ENCODE measurements at regions not wholly inside any gene's neighbourhood (a gene's known extent, or its start where the extent isn't known, plus 50 kb on each side); places are given as distances from the start of the nearest gene placed in this dataset.

DNA sequence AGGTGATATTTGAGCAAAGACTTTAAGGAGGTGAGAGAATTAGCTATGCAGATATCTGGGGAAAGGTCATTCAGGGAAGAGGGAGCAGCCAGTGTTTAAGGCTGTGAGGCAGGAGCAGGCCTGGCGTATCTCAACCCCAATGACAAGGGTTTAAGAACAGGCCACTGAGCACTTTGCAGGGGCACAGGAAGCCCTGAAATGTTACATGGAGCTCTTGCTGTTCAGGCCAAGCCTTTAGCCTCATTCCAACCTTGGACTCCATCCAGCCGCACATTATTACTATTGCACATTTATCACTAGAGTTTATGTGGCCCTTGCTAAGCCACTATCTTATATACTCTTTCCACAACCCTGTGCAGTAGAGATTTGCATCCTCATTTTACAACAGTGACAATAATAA lies 114.0 kb downstream of the EFNB1 start:
- TF ChIP-seq, protein P1, sequence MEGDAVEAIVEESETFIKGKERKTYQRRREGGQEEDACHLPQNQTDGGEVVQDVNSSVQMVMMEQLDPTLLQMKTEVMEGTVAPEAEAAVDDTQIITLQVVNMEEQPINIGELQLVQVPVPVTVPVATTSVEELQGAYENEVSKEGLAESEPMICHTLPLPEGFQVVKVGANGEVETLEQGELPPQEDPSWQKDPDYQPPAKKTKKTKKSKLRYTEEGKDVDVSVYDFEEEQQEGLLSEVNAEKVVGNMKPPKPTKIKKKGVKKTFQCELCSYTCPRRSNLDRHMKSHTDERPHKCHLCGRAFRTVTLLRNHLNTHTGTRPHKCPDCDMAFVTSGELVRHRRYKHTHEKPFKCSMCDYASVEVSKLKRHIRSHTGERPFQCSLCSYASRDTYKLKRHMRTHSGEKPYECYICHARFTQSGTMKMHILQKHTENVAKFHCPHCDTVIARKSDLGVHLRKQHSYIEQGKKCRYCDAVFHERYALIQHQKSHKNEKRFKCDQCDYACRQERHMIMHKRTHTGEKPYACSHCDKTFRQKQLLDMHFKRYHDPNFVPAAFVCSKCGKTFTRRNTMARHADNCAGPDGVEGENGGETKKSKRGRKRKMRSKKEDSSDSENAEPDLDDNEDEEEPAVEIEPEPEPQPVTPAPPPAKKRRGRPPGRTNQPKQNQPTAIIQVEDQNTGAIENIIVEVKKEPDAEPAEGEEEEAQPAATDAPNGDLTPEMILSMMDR (IDR thresholded peaks at IDR 0.05) = no peak
- no peak for TF ChIP-seq EP300 (IDR thresholded peaks at IDR 0.05)

Measured in stomach (tissue), 4 donors.